IMR-90 (cell line): ENCODE measurements at regions not wholly inside any gene's neighbourhood (a gene's known extent, or its start where the extent isn't known, plus 50 kb on each side); places are given as distances from the start of the nearest gene placed in this dataset.

Experiments
- ATAC-seq: fragments of 200-7000 bp; cut with Tn5 transposase; 2 replicates; pipeline ENCODE4 v1.9.1; 2020; ENCODE audit warnings: low read depth, mild to moderate bottlenecking, moderate library complexity
- BruUV-seq: library from RNA; stranded (reverse); fragments of 400-500 nt; replicated peaks from 2 replicates; lab custom pipeline; 2021; lab: Mats Ljungman, UMichigan
- CTCF ChIA-PET: fragments of 300-600 bp; formaldehyde crosslinking; extraction: SDS; loops from one replicate; lab custom pipeline; 2021; ENCODE audit warnings: antibody characterized with exemption; lab: Yijun Ruan, JAX
- POLR2A ChIA-PET: fragments of 300-600 bp; sonication (Branson Sonifier 250); formaldehyde crosslinking; loops from one replicate; lab custom pipeline; 2022; ENCODE audit warnings: antibody characterized with exemption; ENCODE audit not compliant: unreplicated experiment; lab: Charles Lee
- DNase-seq: peaks from one replicate; pipeline ENCODE4 v3.0.0; 2013
- H2AFZ ChIP-seq: replicated peaks from 2 replicates; pipeline ENCODE3; 2013; ENCODE audit warnings: low read length, mild to moderate bottlenecking; ENCODE audit not compliant: poor library complexity
- H2AK5ac ChIP-seq: 2 replicates; pipeline ENCODE4 v1.6.1; 2013; ENCODE audit warnings: low read depth, low read length, inconsistent platforms
- H2AK9ac ChIP-seq: replicated peaks from 2 replicates; pipeline ENCODE3; 2013; ENCODE audit warnings: mild to moderate bottlenecking, low read depth, low read length, moderate library complexity; ENCODE audit not compliant: poor library complexity
- H2BK120ac ChIP-seq: 2 replicates; pipeline ENCODE4 v1.6.1; 2013; ENCODE audit warnings: low read depth, low read length, inconsistent platforms
- H2BK15ac ChIP-seq: 3 replicates; pipeline ENCODE4 v1.6.1; 2013; ENCODE audit warnings: low read depth, low read length, inconsistent platforms
- H2BK20ac ChIP-seq: 2 replicates; pipeline ENCODE4 v1.6.1; 2013; ENCODE audit warnings: low read depth, mild to moderate bottlenecking, inconsistent platforms, low read length, moderate library complexity
- H2BK5ac ChIP-seq: 2 replicates; pipeline ENCODE4 v1.6.1; 2013; ENCODE audit warnings: mild to moderate bottlenecking, low read depth, low read length, inconsistent platforms; ENCODE audit not compliant: poor library complexity, severe bottlenecking
- H3K14ac ChIP-seq: replicated peaks from 2 replicates; pipeline ENCODE4 v1.6.1; 2013; ENCODE audit warnings: low read depth, low read length, inconsistent platforms
- H3K18ac ChIP-seq: 2 replicates; pipeline ENCODE4 v1.6.1; 2013; ENCODE audit warnings: low read depth, low read length, control low read depth
- H3K23ac ChIP-seq: 2 replicates; pipeline ENCODE4 v1.6.1; 2013; ENCODE audit warnings: low read depth, low read length, inconsistent platforms
- H3K27ac ChIP-seq: 2 replicates; pipeline ENCODE4 v1.5.1; 2013; ENCODE audit warnings: mild to moderate bottlenecking, control low read depth, low read length; ENCODE audit not compliant: insufficient read depth
- H3K27me3 ChIP-seq: 2 replicates; pipeline ENCODE4 v1.6.1; 2013; ENCODE audit warnings: low read length; ENCODE audit not compliant: control insufficient read depth, insufficient read depth
- H3K36me3 ChIP-seq: 2 replicates; pipeline ENCODE4 v1.6.1; 2013; ENCODE audit warnings: low read length, mixed read lengths; ENCODE audit not compliant: control insufficient read depth, insufficient read depth
- H3K4ac ChIP-seq: 2 replicates; pipeline ENCODE4 v1.6.1; 2013; ENCODE audit warnings: low read depth, low read length, inconsistent platforms
- H3K4me1 ChIP-seq: 2 replicates; pipeline ENCODE4 v1.6.1; 2013; ENCODE audit warnings: low read length, mixed read lengths; ENCODE audit not compliant: control insufficient read depth, insufficient read depth
- H3K4me2 ChIP-seq: 2 replicates; pipeline ENCODE4 v1.6.1; 2013; ENCODE audit warnings: low read depth, mild to moderate bottlenecking, control low read depth, low read length, moderate library complexity
- H3K4me3 ChIP-seq: 2 replicates; pipeline ENCODE4 v1.5.1; 2013; ENCODE audit warnings: low read depth, mild to moderate bottlenecking, control low read depth, low read length, moderate library complexity; ENCODE audit not compliant: insufficient read depth
- H3K56ac ChIP-seq: 2 replicates; pipeline ENCODE4 v1.6.1; 2013; ENCODE audit warnings: low read length, inconsistent platforms; ENCODE audit not compliant: insufficient read depth; ENCODE audit errors: extremely low read depth
- H3K79me1 ChIP-seq, 2 experiments: 2 replicates each; pipeline ENCODE4 v1.6.1; 2013; ENCODE audit warnings: low read length in 2 of 2, inconsistent platforms in 1 of 2, low read depth in 1 of 2
- H3K9ac ChIP-seq: 2 replicates; pipeline ENCODE4 v1.6.1; 2013; ENCODE audit warnings: low read depth, low read length, control low read depth
- H3K9me1 ChIP-seq: 2 replicates; pipeline ENCODE4 v1.6.1; 2013; ENCODE audit warnings: low read length, inconsistent platforms; ENCODE audit not compliant: insufficient read depth
- H3K9me3 ChIP-seq: 2 replicates; pipeline ENCODE4 v1.6.1; 2013; ENCODE audit warnings: low read length; ENCODE audit not compliant: control insufficient read depth, insufficient read depth
- H4K20me1 ChIP-seq: 2 replicates; pipeline ENCODE4 v1.6.1; 2013; ENCODE audit warnings: low read length, inconsistent platforms; ENCODE audit not compliant: insufficient read depth
- H4K5ac ChIP-seq: 2 replicates; pipeline ENCODE4 v1.6.1; 2013; ENCODE audit warnings: mild to moderate bottlenecking, low read depth, low read length, control low read depth
- H4K8ac ChIP-seq, 2 experiments: 2 replicates each; pipeline ENCODE4 v1.6.1; 2013; ENCODE audit warnings: low read depth in 2 of 2, low read length in 2 of 2, control low read depth in 1 of 2, inconsistent platforms in 1 of 2
- H4K91ac ChIP-seq: 2 replicates; pipeline ENCODE4 v1.6.1; 2013; ENCODE audit warnings: low read depth, low read length, inconsistent platforms; ENCODE audit not compliant: insufficient read depth
- BHLHE40 ChIP-seq: fragments of 150-350 bp; IDR thresholded peaks from 2 replicates; pipeline ENCODE4 v1.6.1; 2016; ENCODE audit warnings: mild to moderate bottlenecking, low read depth, low read length
- FOS ChIP-seq: fragments of 150-350 bp; IDR thresholded peaks from 2 replicates; pipeline ENCODE4 v1.6.1; 2016; ENCODE audit warnings: low read depth, low read length
- NFE2L2 ChIP-seq: fragments of 150-350 bp; IDR thresholded peaks from 2 replicates; pipeline ENCODE4 v1.6.1; 2016; ENCODE audit warnings: low read depth, mild to moderate bottlenecking, low read length
- POLR2A ChIP-seq: IDR thresholded peaks from 2 replicates; pipeline ENCODE4 v1.6.1; 2012; ENCODE audit warnings: mild to moderate bottlenecking, low read depth, low read length
- RAD21 ChIP-seq: IDR thresholded peaks from 2 replicates; pipeline ENCODE4 v1.6.1; 2012; ENCODE audit warnings: low read length, improper control_type of control experiment
- RCOR1 ChIP-seq: IDR thresholded peaks from 2 replicates; pipeline ENCODE4 v1.6.1; 2012; ENCODE audit warnings: mild to moderate bottlenecking, low read length, improper control_type of control experiment; ENCODE audit not compliant: insufficient replicate concordance
- RFX5 ChIP-seq: IDR thresholded peaks from 2 replicates; pipeline ENCODE4 v1.8.0; 2012; ENCODE audit warnings: low read depth, mild to moderate bottlenecking, low read length, moderate library complexity
- SMC3 ChIP-seq: fragments of 150-350 bp; IDR thresholded peaks from 2 replicates; pipeline ENCODE4 v1.6.1; 2016; ENCODE audit warnings: low read depth, mild to moderate bottlenecking, antibody characterized with exemption, low read length, moderate library complexity
- WGBS, 2 experiments: methylation state at CpG; one replicate each; pipeline versions ENCODE4 v1.1.5 to v1.1.7; 2013; ENCODE audit warnings: missing lambda C conversion rate in 2 of 2; ENCODE audit not compliant: insufficient read length in 1 of 2; ENCODE audit errors: extremely low coverage in 2 of 2; 5-methylcytosine and 5-hydroxymethylcytosine counted together
- dilution Hi-C: fragments of 300-500 bp; cut with HindIII; formaldehyde crosslinking; loops from one replicate; pipeline ENCODE4 v1.14.3; 2018; ENCODE audit warnings: low sequenced_read_pairs; ENCODE audit not compliant: unreplicated experiment
- in situ Hi-C: fragments of 300-500 bp; cut with MboI; formaldehyde crosslinking; loops from 3 replicates; pipeline ENCODE4 v1.14.3; 2019; ENCODE audit warnings: low sequenced_read_pairs, inconsistent platforms, mixed read lengths
- intact Hi-C: fragments of 100-400 bp; cut with micrococcal nuclease; formaldehyde crosslinking; loops from 2 replicates; pipeline ENCODE4 v1.10.0; 2022
- TF ChIP-seq, protein P1 (sequence below): conservative IDR thresholded peaks from 2 replicates; pipeline ENCODE4 v1.5.1; 2012; ENCODE audit warnings: mild to moderate bottlenecking, low read depth, low read length, improper control_type of control experiment
- TF ChIP-seq, protein P2 (sequence below): fragments of 150-350 bp; IDR thresholded peaks from 2 replicates; pipeline ENCODE4 v1.6.1; 2016; ENCODE audit warnings: low read depth, mild to moderate bottlenecking, low read length, moderate library complexity, borderline replicate concordance

DNA sequence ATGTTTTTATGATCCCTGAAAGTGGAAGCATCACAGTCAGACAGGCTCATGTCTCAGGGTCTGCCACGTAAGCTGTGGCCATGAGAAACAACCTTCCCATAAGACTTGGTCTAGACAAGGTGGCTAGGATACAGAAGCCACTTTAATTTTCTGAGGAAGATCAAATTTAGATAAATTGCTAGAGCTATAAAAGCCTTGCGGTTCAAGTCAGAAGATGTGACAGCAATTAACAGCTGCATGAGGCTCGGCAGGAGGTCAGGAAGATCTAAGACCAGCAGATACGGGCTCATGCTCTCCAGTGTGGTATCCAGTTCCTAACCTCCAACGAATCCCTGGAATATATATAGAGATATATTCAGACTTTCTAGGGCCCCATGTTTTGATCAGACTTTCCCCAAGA, 577.1 kb downstream of the PLPP3 start:
- H3K27ac ChIP-seq: no peak overlapping the region
- H3K23ac ChIP-seq: no peak overlapping the region
- no peak overlapping the region for H2AFZ ChIP-seq
- H3K14ac ChIP-seq: no peak overlapping the region
- H3K4me2 ChIP-seq: no peak overlapping the region
- H3K4me1 ChIP-seq: no peaks in the 10 kb centered on the region; the same call in 1 of the 2 replicates
- H3K27me3 ChIP-seq: no peaks in the 10 kb centered on the region
- ChIA-PET CTCF (no interaction called here), POLR2A (no interaction called here)
- intact Hi-C loops (no loop called here), dilution Hi-C loops (no loop called here), in situ Hi-C loops (no loop called here)
- H3K4ac ChIP-seq: no peak overlapping the region
- H3K56ac ChIP-seq: no peak overlapping the region
- no peaks in the 10 kb centered on the region for H3K9me1 ChIP-seq
- no peaks in the 10 kb centered on the region for H3K79me1 ChIP-seq
- no peak overlapping the region for H4K5ac ChIP-seq
- no peak for DNase-seq
- H2BK20ac ChIP-seq: no peak overlapping the region
- WGBS, 2 experiments: no CpG with 5 or more reads among the region's 5 CpGs
- no peak for ATAC-seq
- H3K18ac ChIP-seq: no peak overlapping the region
- TF ChIP-seq POLR2A: no peak
- no peak for TF ChIP-seq RFX5
- no peak for TF ChIP-seq RAD21
- TF ChIP-seq RCOR1: no peak
- TF ChIP-seq, protein P1, sequence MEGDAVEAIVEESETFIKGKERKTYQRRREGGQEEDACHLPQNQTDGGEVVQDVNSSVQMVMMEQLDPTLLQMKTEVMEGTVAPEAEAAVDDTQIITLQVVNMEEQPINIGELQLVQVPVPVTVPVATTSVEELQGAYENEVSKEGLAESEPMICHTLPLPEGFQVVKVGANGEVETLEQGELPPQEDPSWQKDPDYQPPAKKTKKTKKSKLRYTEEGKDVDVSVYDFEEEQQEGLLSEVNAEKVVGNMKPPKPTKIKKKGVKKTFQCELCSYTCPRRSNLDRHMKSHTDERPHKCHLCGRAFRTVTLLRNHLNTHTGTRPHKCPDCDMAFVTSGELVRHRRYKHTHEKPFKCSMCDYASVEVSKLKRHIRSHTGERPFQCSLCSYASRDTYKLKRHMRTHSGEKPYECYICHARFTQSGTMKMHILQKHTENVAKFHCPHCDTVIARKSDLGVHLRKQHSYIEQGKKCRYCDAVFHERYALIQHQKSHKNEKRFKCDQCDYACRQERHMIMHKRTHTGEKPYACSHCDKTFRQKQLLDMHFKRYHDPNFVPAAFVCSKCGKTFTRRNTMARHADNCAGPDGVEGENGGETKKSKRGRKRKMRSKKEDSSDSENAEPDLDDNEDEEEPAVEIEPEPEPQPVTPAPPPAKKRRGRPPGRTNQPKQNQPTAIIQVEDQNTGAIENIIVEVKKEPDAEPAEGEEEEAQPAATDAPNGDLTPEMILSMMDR: no peak
- TF ChIP-seq, protein P2, sequence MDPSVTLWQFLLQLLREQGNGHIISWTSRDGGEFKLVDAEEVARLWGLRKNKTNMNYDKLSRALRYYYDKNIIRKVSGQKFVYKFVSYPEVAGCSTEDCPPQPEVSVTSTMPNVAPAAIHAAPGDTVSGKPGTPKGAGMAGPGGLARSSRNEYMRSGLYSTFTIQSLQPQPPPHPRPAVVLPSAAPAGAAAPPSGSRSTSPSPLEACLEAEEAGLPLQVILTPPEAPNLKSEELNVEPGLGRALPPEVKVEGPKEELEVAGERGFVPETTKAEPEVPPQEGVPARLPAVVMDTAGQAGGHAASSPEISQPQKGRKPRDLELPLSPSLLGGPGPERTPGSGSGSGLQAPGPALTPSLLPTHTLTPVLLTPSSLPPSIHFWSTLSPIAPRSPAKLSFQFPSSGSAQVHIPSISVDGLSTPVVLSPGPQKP: no peak
- TF ChIP-seq FOS: no peak
- TF ChIP-seq SMC3: no peak
- TF ChIP-seq BHLHE40: no peak
- TF ChIP-seq NFE2L2: no peak
- no peak overlapping the region for H4K91ac ChIP-seq
- H3K9ac ChIP-seq: no peak overlapping the region
- H3K4me3 ChIP-seq: no peak overlapping the region
- H3K9me3 ChIP-seq: no peaks in the 10 kb centered on the region
- no peaks in the 10 kb centered on the region for H4K20me1 ChIP-seq
- H2BK120ac ChIP-seq: no peak overlapping the region
- no TSS peak for BruUV-seq
- no peak overlapping the region for H2AK9ac ChIP-seq
- H2AK5ac ChIP-seq: no peak overlapping the region
- H2BK5ac ChIP-seq: no peak overlapping the region
- no peak overlapping the region for H2BK15ac ChIP-seq
- H4K8ac ChIP-seq: no peak overlapping the region
- H3K36me3 ChIP-seq: no peaks in the 10 kb centered on the region
